Heart right ventricle (tissue), 16 donors: ENCODE measurements at regions not wholly inside any gene's neighbourhood (a gene's known extent, or its start where the extent isn't known, plus 50 kb on each side); places are given as distances from the start of the nearest gene placed in this dataset.

Experiments
- ATAC-seq, 8 donors: fragments of 200-7000 bp; cut with Tn5 transposase; one replicate each; pipeline ENCODE4 v1.9.1; 2020; ENCODE audit warnings: mild to moderate bottlenecking in 8 of 8, moderate library complexity in 8 of 8, moderate number of reproducible peaks in 1 of 8
- DNase-seq, 2 donors: peaks; one replicate each; pipeline ENCODE4 v3.0.0-alpha.2; 2020
- H3K27ac ChIP-seq, 10 donors: fragments of 200-600 bp; sonication (generic) in 2 of 10; one replicate each; pipeline versions ENCODE4 v1.5.0 to v1.8.0; 2020 to 2022; ENCODE audit warnings: mild to moderate bottlenecking in 3 of 10
- H3K27me3 ChIP-seq, 7 donors: fragments of 200-600 bp; one replicate each; pipeline ENCODE4 v1.8.0; 2021 to 2022; ENCODE audit warnings: mild to moderate bottlenecking in 2 of 7
- H3K36me3 ChIP-seq, 9 donors: fragments of 200-600 bp; sonication (generic) in 1 of 9; one replicate each; pipeline versions ENCODE4 v1.5.0 to v1.8.0; 2020 to 2022; ENCODE audit warnings: mild to moderate bottlenecking in 2 of 9
- H3K4me1 ChIP-seq, 9 donors: fragments of 200-600 bp; sonication (generic) in 1 of 9; one replicate each; pipeline versions ENCODE4 v1.5.0 to v1.8.0; 2020 to 2022; ENCODE audit warnings: mild to moderate bottlenecking in 4 of 9
- H3K4me3 ChIP-seq, 10 donors: fragments of 200-600 bp; sonication (generic) in 2 of 10; one replicate each; pipeline versions ENCODE4 v1.5.0 to v1.8.0; 2020 to 2022; ENCODE audit warnings: mild to moderate bottlenecking in 7 of 10, moderate library complexity in 2 of 10
- H3K9me3 ChIP-seq, 11 donors: fragments of 200-600 bp in 10 of 11; sonication (generic) in 2 of 11; one replicate each; pipeline versions ENCODE4 v1.5.0 to v1.8.0; 2013 to 2022; ENCODE audit warnings: mild to moderate bottlenecking in 2 of 11, control low read depth in 1 of 11, moderate library complexity in 1 of 11
- CTCF ChIP-seq, 9 donors: fragments of 200-600 bp; sonication (generic) in 2 of 9; IDR thresholded peaks; one replicate each; pipeline versions ENCODE4 v1.5.0 to v1.8.0; 2021 to 2022; ENCODE audit warnings: antibody characterized with exemption in 9 of 9, mild to moderate bottlenecking in 5 of 9, moderate library complexity in 1 of 9
- whole genome bisulfite sequencing, 2 donors: extraction: QIAGEN DNeasy Blood & Tissue Kit; methylation state at CpG; one replicate each; pipeline ENCODE4 v1.1.7; 2013; ENCODE audit warnings: inconsistent platforms in 1 of 2; 5-methylcytosine and 5-hydroxymethylcytosine counted together
- intact Hi-C, 10 donors: fragments of 100-400 bp; cut with DNase I; formaldehyde crosslinking; loops; one replicate each; pipeline versions ENCODE4 v1.11.1 to v1.14.2; 2022
- donor health status: Arrhythmogenic right ventricular cardiomyopathy.
- donor health status: ischemic (EF 13 %, LVEDD 7.1; RV severe dilation, severe dysfunction).
- donor health status: healthy with polysubstance abuse.
- donor health status: DM: no; HTN: yes; CAD: no.
- donor health status: DM: no; HTN: no; CAD: no.
- donor health status: ischemic (EF 25% LVEDD 6.9; RV normal size, moderate dysfunction).
- donor health status: ischemic (EF 25% LVEDD 5.7; RV mildly dilated, moderate dysfunction).
- donor health status: healthy.
- donor health status: DM: yes; HTN: yes; CAD: no.
- donor health status: Ischemic cardiomyopathy.
- donor health status: ischemic (EF 35%, LVEDD 5.7; RV mildly dilated, moderate dysfunction).
- donor health status: nonischemic (EF 11% LVEDD 7.7; RV severe dilation, severe dysfunction).
- donor health status: DM: yes; HTN: yes; CAD: no.
- donor health status: PGD.
- donor health status: ischemic (EF 29% LVEDD 5.4; RV normal size, mild dysfunction).
- donor health status: nonischemic (EF 23%, LVEDD 6.1; RV moderate dilation, normal function).

- ATAC-seq (no peak), DNase-seq (no peak)
- TF ChIP-seq CTCF (IDR thresholded peaks at IDR 0.05) = no peak
- Histone ChIP-seq H3K27me3 (peaks cover 0 to 49% (median 20%) of the 10 kb centered on the region in 7 donors), H3K4me1 (peaks cover 0 to 29% (median 0%) of the 10 kb centered on the region in 9 donors), H3K36me3 (no peaks in the 10 kb centered on the region), H3K4me3 (no peak overlapping the region), H3K27ac (no peak overlapping the region), H3K9me3 (no peaks in the 10 kb centered on the region)
- intact Hi-C loops = loop anchor here in 1 of 10 donors (10.0 kb wide), 1 partner anchor 63 kb away; no protein-coding TSS in a partner anchor
- 87 to 89% methylated on average over 8 of the region's 8 CpGs for WGBS, 2 donors
Measured at GRCh38 chr7:50178166-50178565, 85.1 kb upstream of the ZPBP start.

- no peak overlapping the region for H3K4me3 ChIP-seq
- H3K4me1 ChIP-seq = peaks cover 0 to under 1% (median 0%) of the 10 kb centered on the region in 9 donors
- no peak for DNase-seq
- no peak for TF ChIP-seq CTCF (IDR thresholded peaks at IDR 0.05)
- H3K27ac ChIP-seq = no peak overlapping the region
- ATAC-seq = no peak
- intact Hi-C loops = loop anchor here in 1 of 10 donors (10.0 kb wide), 1 partner anchor 60 kb away; no protein-coding TSS in a partner anchor
- peaks cover 0 to 50% (median 20%) of the 10 kb centered on the region in 7 donors for H3K27me3 ChIP-seq
- WGBS, 2 donors = 86 to 95% methylated on average over 1 of the region's 1 CpG
- no peaks in the 10 kb centered on the region for H3K36me3 ChIP-seq
- H3K9me3 ChIP-seq = no peaks in the 10 kb centered on the region
Measured at GRCh38 chr7:50174948-50175347, 81.9 kb upstream of the ZPBP start.

GRCh38 chr7:50166997-50167965, 74.2 kb upstream of the ZPBP start:
- no peaks in the 10 kb centered on the region for H3K9me3 ChIP-seq
- intact Hi-C loops = no loop called here
- no peak overlapping the region for H3K4me3 ChIP-seq
- no peak for ATAC-seq
- DNase-seq = no peak
- 67% methylated on average over 13 of the region's 13 CpGs for WGBS, 2 donors
- peaks cover 0 to 4% (median 0%) of the 10 kb centered on the region in 9 donors for H3K4me1 ChIP-seq
- no peaks in the 10 kb centered on the region for H3K27me3 ChIP-seq
- no peaks in the 10 kb centered on the region for H3K36me3 ChIP-seq
- H3K27ac ChIP-seq = no peak overlapping the region
- no peak for TF ChIP-seq CTCF (IDR thresholded peaks at IDR 0.05)

- H3K4me3 ChIP-seq = no peak overlapping the region
- peaks cover 0 to 4% (median 0%) of the 10 kb centered on the region in 9 donors for H3K4me1 ChIP-seq
- WGBS, 2 donors = 62 to 72% methylated on average over 6 of the region's 6 CpGs
- no peaks in the 10 kb centered on the region for H3K9me3 ChIP-seq
- H3K27ac ChIP-seq = no peak overlapping the region
- no peaks in the 10 kb centered on the region for H3K36me3 ChIP-seq
- intact Hi-C loops = no loop called here
- ATAC-seq = no peak
- H3K27me3 ChIP-seq = peaks cover 0 to 7% (median 0%) of the 10 kb centered on the region in 7 donors
- no peak for DNase-seq
- no peak for TF ChIP-seq CTCF (IDR thresholded peaks at IDR 0.05)
Measured at GRCh38 chr7:50164559-50165170, 71.6 kb upstream of the ZPBP start.
